Neutrophil (primary cell): ENCODE measurements at regions not wholly inside any gene's neighbourhood (a gene's known extent, or its start where the extent isn't known, plus 50 kb on each side); places are given as distances from the start of the nearest gene placed in this dataset.

Source experiments
- H3K27ac ChIP-seq: fragments of 200-600 bp; sonication (generic); 2 replicates; pipeline ENCODE4 v1.5.1; 2016; ENCODE audit warnings: mild to moderate bottlenecking, moderate library complexity
- H3K27me3 ChIP-seq: fragments of 200-600 bp; sonication (generic); 2 replicates; pipeline ENCODE4 v1.6.0; 2016; ENCODE audit warnings: mild to moderate bottlenecking
- H3K36me3 ChIP-seq: fragments of 200-600 bp; sonication (generic); 2 replicates; pipeline ENCODE4 v1.5.1; 2017
- H3K4me1 ChIP-seq, 2 experiments: fragments of 200-600 bp in 1 of 2; sonication (generic) in 1 of 2; 1 replicate in 1 of 2; 2 replicates in 1 of 2; pipeline versions ENCODE4 v1.5.1 to v1.6.1; 2013 to 2016; ENCODE audit warnings: low read depth in 1 of 2, low read length in 1 of 2, mild to moderate bottlenecking in 1 of 2, moderate library complexity in 1 of 2; ENCODE audit not compliant: control insufficient read depth in 1 of 2, insufficient read depth in 1 of 2
- H3K4me3 ChIP-seq, 2 experiments: fragments of 200-600 bp in 1 of 2; sonication (generic) in 1 of 2; 1 replicate in 1 of 2; 2 replicates in 1 of 2; pipeline ENCODE4 v1.5.1; 2013 to 2016; ENCODE audit warnings: low read depth in 1 of 2, low read length in 1 of 2, mild to moderate bottlenecking in 1 of 2, moderate library complexity in 1 of 2
- H3K9me3 ChIP-seq: fragments of 200-600 bp; sonication (generic); 2 replicates; pipeline ENCODE4 v1.5.1; 2016
- CTCF ChIP-seq: fragments of 200-600 bp; sonication (generic); IDR thresholded peaks from 2 replicates; pipeline ENCODE4 v1.5.1; 2016; ENCODE audit warnings: antibody characterized with exemption

DNA sequence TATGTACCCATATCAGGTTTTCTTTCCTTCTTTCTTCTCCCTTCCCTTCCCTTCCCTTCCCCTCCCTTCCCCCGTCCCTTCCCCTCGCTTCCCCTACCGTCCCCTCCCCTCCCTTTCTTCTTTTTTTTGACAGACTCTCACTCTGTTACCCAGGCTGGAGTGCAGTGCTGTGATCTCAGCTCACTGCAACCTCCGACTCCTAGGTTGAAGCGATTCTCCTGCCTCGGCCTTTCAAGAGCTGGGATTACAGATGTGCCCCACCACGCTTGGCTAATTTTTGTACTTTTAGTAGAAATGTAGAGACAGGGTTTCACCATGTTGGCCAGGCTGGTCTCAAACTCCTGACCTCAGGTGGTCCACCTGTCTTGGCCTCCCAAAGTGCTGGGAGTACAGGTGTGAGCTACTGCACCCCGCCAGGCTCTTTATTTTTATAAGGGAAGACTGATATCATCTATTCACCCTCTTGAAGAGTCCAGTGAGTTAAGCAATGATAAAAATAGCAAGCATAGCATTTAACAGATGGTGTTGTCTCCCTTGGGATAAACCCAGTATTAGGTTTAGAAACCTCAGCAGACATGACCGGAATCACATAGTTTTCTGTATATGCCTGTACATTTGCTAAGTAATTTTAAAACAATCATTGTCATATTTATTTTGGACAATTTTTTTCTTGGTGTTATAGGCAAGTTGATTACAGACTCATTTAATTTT, 888.4 kb downstream of the TRIB2 start:
- H3K27ac ChIP-seq = no peak overlapping the region
- no peak for TF ChIP-seq CTCF
- no peaks in the 10 kb centered on the region for H3K9me3 ChIP-seq
- H3K36me3 ChIP-seq = no peaks in the 10 kb centered on the region
- H3K4me1 ChIP-seq = no peaks in the 10 kb centered on the region
- no peaks in the 10 kb centered on the region for H3K27me3 ChIP-seq
- no peak overlapping the region for H3K4me3 ChIP-seq

DNA sequence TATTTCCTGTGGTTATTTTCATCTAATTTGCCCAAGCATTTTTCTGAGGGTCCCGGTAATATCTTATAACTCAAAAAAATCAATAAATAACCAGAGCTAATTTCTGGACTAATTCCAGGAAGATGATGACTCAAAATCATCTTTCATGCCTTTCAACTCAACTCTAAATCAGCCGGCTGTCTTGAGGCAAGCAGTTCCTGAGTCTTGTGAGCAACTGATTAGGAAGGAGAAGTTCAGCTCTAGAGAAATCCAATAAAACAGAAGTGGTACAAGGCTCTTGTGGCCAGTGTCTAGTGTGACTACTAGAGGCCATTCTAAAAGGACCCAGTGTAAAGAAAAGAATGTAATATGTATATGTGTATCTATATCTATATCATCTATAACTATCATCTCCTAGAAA, 890.4 kb downstream of the TRIB2 start:
- Histone ChIP-seq H3K9me3 (no peaks in the 10 kb centered on the region), H3K36me3 (no peaks in the 10 kb centered on the region), H3K27me3 (no peaks in the 10 kb centered on the region), H3K4me1 (no peaks in the 10 kb centered on the region), H3K27ac (no peak overlapping the region), H3K4me3 (no peak overlapping the region)
- TF ChIP-seq CTCF = no peak

DNA sequence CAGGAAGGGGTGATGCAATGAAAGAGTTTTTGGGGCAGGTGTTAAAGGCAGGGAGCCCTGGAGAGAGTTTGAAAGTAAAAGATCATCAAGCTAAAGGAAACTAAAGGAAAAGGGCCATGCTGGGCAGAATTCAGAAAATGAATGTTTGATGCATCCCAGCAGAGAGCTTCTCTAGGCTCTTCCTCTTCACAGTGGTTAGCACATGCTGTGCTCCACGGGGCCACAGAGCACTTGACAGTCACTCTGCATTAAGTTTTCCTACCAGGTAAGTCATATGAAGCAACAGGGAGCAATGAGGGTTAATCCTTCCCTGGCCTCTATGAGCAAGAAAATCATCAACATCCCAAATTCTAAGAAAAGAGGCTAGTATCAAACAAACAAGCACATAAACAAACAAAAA, 895.2 kb downstream of the TRIB2 start:
- Histone ChIP-seq H3K27me3 (no peaks in the 10 kb centered on the region), H3K4me3 (no peak overlapping the region), H3K9me3 (no peaks in the 10 kb centered on the region), H3K4me1 (no peaks in the 10 kb centered on the region), H3K36me3 (no peaks in the 10 kb centered on the region), H3K27ac (no peak overlapping the region)
- TF ChIP-seq CTCF = no peak

GRCh38 chr2:13616059-13616458, 899.3 kb downstream of the TRIB2 start:
- Histone ChIP-seq H3K9me3 (no peaks in the 10 kb centered on the region), H3K27ac (no peak overlapping the region), H3K27me3 (no peaks in the 10 kb centered on the region), H3K4me1 (no peaks in the 10 kb centered on the region), H3K4me3 (no peak overlapping the region), H3K36me3 (no peaks in the 10 kb centered on the region)
- TF ChIP-seq CTCF = no peak

GRCh38 chr2:13616616-13617015, 899.9 kb downstream of the TRIB2 start:
- Histone ChIP-seq H3K27ac (no peak overlapping the region), H3K4me1 (no peaks in the 10 kb centered on the region), H3K9me3 (no peaks in the 10 kb centered on the region), H3K4me3 (no peak overlapping the region), H3K36me3 (no peaks in the 10 kb centered on the region), H3K27me3 (no peaks in the 10 kb centered on the region)
- no peak for TF ChIP-seq CTCF
